DMS 273 (cell line): ENCODE measurements at regions not wholly inside any gene's neighbourhood (a gene's known extent, or its start where the extent isn't known, plus 50 kb on each side); places are given as distances from the start of the nearest gene placed in this dataset.
"Not testable (repeated sequence)": the region's sequence is repeated elsewhere in the genome, so short reads cannot be mapped to it uniquely, and the experiment has no call there.

ENCODE experiments used
- DNase-seq: peaks from one replicate; lab custom pipeline; 2025; ENCODE audit not compliant: unreplicated experiment; lab: John Stamatoyannopoulos, UW

- not testable (repeated sequence) for DNase-seq
Measured at GRCh38 chr17:45585794-45586650, 95.5 kb upstream of the PLEKHM1 start.

- not testable (repeated sequence) for DNase-seq
Measured at GRCh38 chr17:45586651-45586934, 96.1 kb upstream of the PLEKHM1 start.

GRCh38 chr17:45592433-45592923 lies 102.0 kb upstream of the PLEKHM1 start:
- DNase-seq, result not testable (repeated sequence)

- not testable (repeated sequence) for DNase-seq
Measured at GRCh38 chr17:45596347-45596746, 105.8 kb upstream of the PLEKHM1 start.

- DNase-seq, result not testable (repeated sequence)
Measured at GRCh38 chr17:45600052-45601012, 109.8 kb upstream of the PLEKHM1 start.

GRCh38 chr17:45601013-45601412 lies 110.5 kb upstream of the PLEKHM1 start:
- DNase-seq, result not testable (repeated sequence)

GRCh38 chr17:45601605-45602539 lies 111.4 kb upstream of the PLEKHM1 start:
- DNase-seq, result not testable (repeated sequence)

- DNase-seq, result not testable (repeated sequence)
Measured at GRCh38 chr17:45605751-45606150, 115.2 kb upstream of the PLEKHM1 start.

GRCh38 chr17:45619984-45620405 lies 129.5 kb upstream of the PLEKHM1 start:
- not testable (repeated sequence) for DNase-seq

GRCh38 chr17:45620468-45620867 lies 129.9 kb upstream of the PLEKHM1 start:
- DNase-seq, result not testable (repeated sequence)

- not testable (repeated sequence) for DNase-seq
Measured at GRCh38 chr17:45621087-45621486, 130.6 kb upstream of the PLEKHM1 start.

GRCh38 chr17:45622295-45622694 lies 131.8 kb upstream of the PLEKHM1 start:
- DNase-seq, result not testable (repeated sequence)

GRCh38 chr17:45628019-45628418 lies 137.5 kb upstream of the PLEKHM1 start:
- DNase-seq, result no peak

GRCh38 chr17:45631941-45632340 lies 141.4 kb upstream of the PLEKHM1 start:
- no peak for DNase-seq

GRCh38 chr17:45639297-45639849 lies 144.7 kb upstream of the CRHR1 start:
- no peak for DNase-seq

GRCh38 chr17:45640141-45640850 lies 143.8 kb upstream of the CRHR1 start:
- no peak for DNase-seq

- DNase-seq, result no peak
Measured at GRCh38 chr17:45641541-45641940, 142.6 kb upstream of the CRHR1 start.

- DNase-seq, result no peak
Measured at GRCh38 chr17:45643591-45643990, 140.5 kb upstream of the CRHR1 start.

- not testable (repeated sequence) for DNase-seq
Measured at GRCh38 chr17:45644637-45645036, 139.5 kb upstream of the CRHR1 start.
